IPS-20b (cell line): ENCODE measurements at regions not wholly inside any gene's neighbourhood (a gene's known extent, or its start where the extent isn't known, plus 50 kb on each side); places are given as distances from the start of the nearest gene placed in this dataset.

Source experiments
- H3K27ac ChIP-seq: one replicate; pipeline ENCODE4 v1.5.1; 2013; ENCODE audit warnings: low read length
- H3K27me3 ChIP-seq: 2 replicates; pipeline ENCODE4 v1.6.1; 2013; ENCODE audit warnings: mild to moderate bottlenecking, low read length, inconsistent platforms; ENCODE audit not compliant: insufficient read depth
- H3K36me3 ChIP-seq: 2 replicates; pipeline ENCODE4 v1.6.1; 2013; ENCODE audit warnings: low read depth, mild to moderate bottlenecking, inconsistent platforms, low read length, moderate library complexity; ENCODE audit not compliant: insufficient read depth
- H3K4me1 ChIP-seq: 2 replicates; pipeline ENCODE4 v1.6.1; 2013; ENCODE audit warnings: mild to moderate bottlenecking, control low read depth, inconsistent platforms, low read length, moderate library complexity; ENCODE audit not compliant: insufficient read depth
- H3K4me3 ChIP-seq: 2 replicates; pipeline ENCODE4 v1.5.1; 2013; ENCODE audit warnings: mild to moderate bottlenecking, low read length, inconsistent platforms
- H3K9ac ChIP-seq: 2 replicates; pipeline ENCODE4 v1.6.1; 2013; ENCODE audit warnings: low read depth, mild to moderate bottlenecking, inconsistent platforms, low read length, moderate library complexity
- H3K9me3 ChIP-seq: 2 replicates; pipeline ENCODE4 v1.6.1; 2013; ENCODE audit warnings: mild to moderate bottlenecking, low read depth, low read length, inconsistent platforms; ENCODE audit not compliant: insufficient read depth

GRCh38 chr4:1538941-1539772, 132.9 kb upstream of the NKX1-1 start:
- no peak overlapping the region for H3K9ac ChIP-seq
- no peak overlapping the region for H3K4me3 ChIP-seq
- H3K36me3 ChIP-seq: no peaks in the 10 kb centered on the region
- H3K27me3 ChIP-seq: no peaks in the 10 kb centered on the region
- H3K4me1 ChIP-seq: no peaks in the 10 kb centered on the region
- no peak overlapping the region for H3K27ac ChIP-seq
- no peaks in the 10 kb centered on the region for H3K9me3 ChIP-seq

GRCh38 chr4:1538096-1538410, 131.8 kb upstream of the NKX1-1 start:
- Histone ChIP-seq H3K4me1 (no peaks in the 10 kb centered on the region), H3K9me3 (no peaks in the 10 kb centered on the region), H3K27me3 (no peaks in the 10 kb centered on the region), H3K9ac (no peak overlapping the region), H3K4me3 (no peak overlapping the region), H3K27ac (no peak overlapping the region), H3K36me3 (no peaks in the 10 kb centered on the region)

- Histone ChIP-seq H3K27me3 (no peaks in the 10 kb centered on the region), H3K4me3 (no peak overlapping the region), H3K4me1 (no peaks in the 10 kb centered on the region), H3K9me3 (no peaks in the 10 kb centered on the region), H3K9ac (no peak overlapping the region), H3K27ac (no peak overlapping the region), H3K36me3 (no peaks in the 10 kb centered on the region)
Observed at GRCh38 chr4:1537410-1538095, 131.3 kb upstream of the NKX1-1 start.

GRCh38 chr4:1536579-1537409, 130.6 kb upstream of the NKX1-1 start:
- H3K4me1 ChIP-seq: no peaks in the 10 kb centered on the region
- H3K27me3 ChIP-seq: no peaks in the 10 kb centered on the region
- no peaks in the 10 kb centered on the region for H3K36me3 ChIP-seq
- H3K4me3 ChIP-seq: no peak overlapping the region
- H3K27ac ChIP-seq: no peak overlapping the region
- H3K9ac ChIP-seq: no peak overlapping the region
- H3K9me3 ChIP-seq: no peaks in the 10 kb centered on the region

- H3K27me3 ChIP-seq: no peaks in the 10 kb centered on the region
- H3K27ac ChIP-seq: no peak overlapping the region
- H3K36me3 ChIP-seq: no peaks in the 10 kb centered on the region
- H3K9ac ChIP-seq: no peak overlapping the region
- H3K4me1 ChIP-seq: no peaks in the 10 kb centered on the region
- no peak overlapping the region for H3K4me3 ChIP-seq
- no peaks in the 10 kb centered on the region for H3K9me3 ChIP-seq
Observed at GRCh38 chr4:1535926-1536578, 129.8 kb upstream of the NKX1-1 start.

GRCh38 chr4:1534876-1535526, 128.8 kb upstream of the NKX1-1 start:
- H3K4me1 ChIP-seq: no peaks in the 10 kb centered on the region
- H3K4me3 ChIP-seq: no peak overlapping the region
- no peaks in the 10 kb centered on the region for H3K36me3 ChIP-seq
- no peak overlapping the region for H3K27ac ChIP-seq
- H3K9me3 ChIP-seq: no peaks in the 10 kb centered on the region
- no peaks in the 10 kb centered on the region for H3K27me3 ChIP-seq
- H3K9ac ChIP-seq: no peak overlapping the region

GRCh38 chr4:1534095-1534872, 128.0 kb upstream of the NKX1-1 start:
- Histone ChIP-seq H3K9ac (no peak overlapping the region), H3K27ac (no peak overlapping the region), H3K4me1 (no peaks in the 10 kb centered on the region), H3K9me3 (no peaks in the 10 kb centered on the region), H3K36me3 (no peaks in the 10 kb centered on the region), H3K27me3 (no peaks in the 10 kb centered on the region), H3K4me3 (no peak overlapping the region)

GRCh38 chr4:1533501-1534064, 127.3 kb upstream of the NKX1-1 start:
- no peaks in the 10 kb centered on the region for H3K36me3 ChIP-seq
- no peak overlapping the region for H3K27ac ChIP-seq
- H3K4me3 ChIP-seq: no peak overlapping the region
- no peaks in the 10 kb centered on the region for H3K4me1 ChIP-seq
- no peaks in the 10 kb centered on the region for H3K9me3 ChIP-seq
- peaks cover 6% of the 10 kb centered on the region for H3K27me3 ChIP-seq
- no peak overlapping the region for H3K9ac ChIP-seq

- H3K27me3 ChIP-seq: peaks cover 14% of the 10 kb centered on the region
- no peaks in the 10 kb centered on the region for H3K36me3 ChIP-seq
- H3K4me1 ChIP-seq: no peaks in the 10 kb centered on the region
- no peaks in the 10 kb centered on the region for H3K9me3 ChIP-seq
- H3K4me3 ChIP-seq: no peak overlapping the region
- H3K27ac ChIP-seq: no peak overlapping the region
- H3K9ac ChIP-seq: no peak overlapping the region
Observed at GRCh38 chr4:1532549-1533395, 126.5 kb upstream of the NKX1-1 start.
